ENCODE measurements at regions not wholly inside any gene's neighbourhood (a gene's known extent, or its start where the extent isn't known, plus 50 kb on each side); places are given as distances from the start of the nearest gene placed in this dataset.

- Histone ChIP-seq H3K9me3 (no peaks in the 10 kb centered on the region), H3K27me3 (no peaks in the 10 kb centered on the region), H3K4me3 (replicated peaks in 1 of 3) (no peak overlapping the region), H3K27ac (no peak overlapping the region), H3K36me3 (no peaks in the 10 kb centered on the region), H3K4me1 (no peaks in the 10 kb centered on the region)
- intact Hi-C loops (cut with DNase I): no loop called here
- TF ChIP-seq POLR2A (IDR thresholded peaks at IDR 0.05): no peak
- TF ChIP-seq, protein P1, sequence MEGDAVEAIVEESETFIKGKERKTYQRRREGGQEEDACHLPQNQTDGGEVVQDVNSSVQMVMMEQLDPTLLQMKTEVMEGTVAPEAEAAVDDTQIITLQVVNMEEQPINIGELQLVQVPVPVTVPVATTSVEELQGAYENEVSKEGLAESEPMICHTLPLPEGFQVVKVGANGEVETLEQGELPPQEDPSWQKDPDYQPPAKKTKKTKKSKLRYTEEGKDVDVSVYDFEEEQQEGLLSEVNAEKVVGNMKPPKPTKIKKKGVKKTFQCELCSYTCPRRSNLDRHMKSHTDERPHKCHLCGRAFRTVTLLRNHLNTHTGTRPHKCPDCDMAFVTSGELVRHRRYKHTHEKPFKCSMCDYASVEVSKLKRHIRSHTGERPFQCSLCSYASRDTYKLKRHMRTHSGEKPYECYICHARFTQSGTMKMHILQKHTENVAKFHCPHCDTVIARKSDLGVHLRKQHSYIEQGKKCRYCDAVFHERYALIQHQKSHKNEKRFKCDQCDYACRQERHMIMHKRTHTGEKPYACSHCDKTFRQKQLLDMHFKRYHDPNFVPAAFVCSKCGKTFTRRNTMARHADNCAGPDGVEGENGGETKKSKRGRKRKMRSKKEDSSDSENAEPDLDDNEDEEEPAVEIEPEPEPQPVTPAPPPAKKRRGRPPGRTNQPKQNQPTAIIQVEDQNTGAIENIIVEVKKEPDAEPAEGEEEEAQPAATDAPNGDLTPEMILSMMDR (IDR thresholded peaks at IDR 0.05): no peak
- no peak for DNase-seq
- 75 to 81% methylated on average over 7 of the region's 7 CpGs for WGBS, 2 donors
Measured at GRCh38 chr13:108120856-108121255, 94.5 kb downstream of the LIG4 start.

DNA sequence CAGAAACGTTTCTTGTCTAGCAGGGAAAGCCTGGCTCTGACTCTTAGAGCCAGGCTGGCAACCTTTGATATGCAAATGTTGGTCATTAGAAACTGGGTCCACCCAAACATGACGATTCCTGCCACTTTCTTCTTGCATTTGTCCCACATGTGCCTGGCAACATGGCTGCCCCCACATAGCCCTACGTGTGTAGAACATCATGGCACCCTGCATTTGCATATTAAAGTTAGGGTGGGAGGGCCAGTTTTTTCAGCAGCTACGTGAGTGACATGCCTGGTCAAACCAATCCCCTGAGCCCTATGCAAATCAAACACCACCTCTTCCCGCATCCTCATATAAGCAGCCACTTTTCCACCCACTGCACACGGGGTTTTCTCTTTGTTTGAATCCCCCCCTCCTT is 95.0 kb downstream of the LIG4 start:
- intact Hi-C loops (cut with DNase I): no loop called here

DNA sequence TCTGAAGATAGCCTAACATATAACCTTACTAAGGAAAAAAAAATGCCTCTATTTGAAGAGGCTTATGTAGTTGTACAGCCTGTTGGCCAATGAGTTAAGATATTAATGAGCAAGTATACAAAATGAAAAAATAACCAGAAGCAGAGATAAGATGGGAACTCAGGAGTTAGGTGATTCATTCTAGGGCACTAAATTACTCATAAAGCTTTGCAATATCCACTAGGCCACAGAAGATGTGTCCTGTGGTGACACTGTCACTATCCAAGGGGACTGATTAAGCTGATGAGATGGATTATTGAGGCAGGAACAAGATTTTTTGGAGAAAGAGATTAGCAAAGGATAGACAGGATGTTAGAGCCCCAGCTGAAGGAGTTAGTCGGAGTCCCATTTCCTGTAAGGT is 99.6 kb downstream of the LIG4 start:
- no peak for DNase-seq
- H3K27ac ChIP-seq: no peak overlapping the region
- no peaks in the 10 kb centered on the region for H3K9me3 ChIP-seq
- TF ChIP-seq, protein P1 (IDR thresholded peaks at IDR 0.05): no peak
- 60 to 70% methylated on average over 1 of the region's 1 CpG for WGBS, 2 donors
- no peaks in the 10 kb centered on the region for H3K36me3 ChIP-seq
- no peaks in the 10 kb centered on the region for H3K27me3 ChIP-seq
- intact Hi-C loops (cut with DNase I): no loop called here
- no peak overlapping the region for H3K4me3 ChIP-seq (replicated peaks in 1 of 3)
- no peaks in the 10 kb centered on the region for H3K4me1 ChIP-seq

More for the DNA sequence above, 95.0 kb downstream of the LIG4 start:
- Histone ChIP-seq H3K9me3 (no peaks in the 10 kb centered on the region), H3K27me3 (no peaks in the 10 kb centered on the region), H3K4me1 (no peaks in the 10 kb centered on the region), H3K4me3 (replicated peaks in 1 of 3) (no peak overlapping the region), H3K36me3 (no peaks in the 10 kb centered on the region), H3K27ac (no peak overlapping the region)
- DNase-seq: no peak
- 75 to 79% methylated on average over 6 of the region's 6 CpGs for WGBS, 2 donors
- TF ChIP-seq POLR2A (IDR thresholded peaks at IDR 0.05): no peak
- TF ChIP-seq, protein P1 (IDR thresholded peaks at IDR 0.05): no peak

DNA sequence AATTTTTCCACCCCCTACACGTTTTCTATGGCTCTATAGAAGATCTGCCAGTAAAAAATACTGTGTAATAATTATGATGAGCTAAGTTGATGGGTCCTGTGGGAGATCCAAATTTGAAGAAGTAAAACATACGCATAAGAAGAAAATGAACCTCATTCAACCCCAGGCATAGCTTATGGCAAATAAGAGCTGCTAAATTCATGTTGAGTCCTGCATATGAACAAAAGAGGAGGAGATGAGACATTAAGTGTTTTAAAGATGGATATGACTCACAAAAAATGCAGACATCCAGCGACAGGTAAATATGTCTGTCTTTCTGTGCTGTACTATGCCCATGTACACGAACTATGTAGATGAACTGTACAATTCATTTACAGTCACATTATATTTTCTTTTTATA is 101.9 kb downstream of the LIG4 start:
- H3K4me1 ChIP-seq: no peaks in the 10 kb centered on the region
- H3K27me3 ChIP-seq: no peaks in the 10 kb centered on the region
- intact Hi-C loops (cut with DNase I): no loop called here
- WGBS, 2 donors: 63 to 65% methylated on average over 4 of the region's 4 CpGs
- no peaks in the 10 kb centered on the region for H3K9me3 ChIP-seq
- TF ChIP-seq POLR2A (IDR thresholded peaks at IDR 0.05): no peak
- TF ChIP-seq, protein P1 (IDR thresholded peaks at IDR 0.05): no peak
- H3K36me3 ChIP-seq: no peaks in the 10 kb centered on the region
- no peak overlapping the region for H3K4me3 ChIP-seq (replicated peaks in 1 of 3)
- DNase-seq: no peak
- H3K27ac ChIP-seq: no peak overlapping the region

GRCh38 chr13:108104736-108105135 is 110.6 kb downstream of the LIG4 start:
- Histone ChIP-seq H3K4me1 (no peaks in the 10 kb centered on the region), H3K27me3 (no peaks in the 10 kb centered on the region), H3K36me3 (no peaks in the 10 kb centered on the region), H3K27ac (no peak overlapping the region), H3K9me3 (no peaks in the 10 kb centered on the region), H3K4me3 (replicated peaks in 1 of 3) (no peak overlapping the region)
- no peak for TF ChIP-seq POLR2A (IDR thresholded peaks at IDR 0.05)
- TF ChIP-seq, protein P1 (IDR thresholded peaks at IDR 0.05): no peak
- 54 to 56% methylated on average over 2 of the region's 2 CpGs for WGBS, 2 donors
- no peak for DNase-seq
- intact Hi-C loops (cut with DNase I): no loop called here

All from thyroid gland (tissue), 4 donors.